ENCODE measurements at regions not wholly inside any gene's neighbourhood (a gene's known extent, or its start where the extent isn't known, plus 50 kb on each side); places are given as distances from the start of the nearest gene placed in this dataset.

GRCh38 chr12:66932126-66932525, 253.2 kb upstream of the GRIP1 start:
- TF ChIP-seq, protein P1, sequence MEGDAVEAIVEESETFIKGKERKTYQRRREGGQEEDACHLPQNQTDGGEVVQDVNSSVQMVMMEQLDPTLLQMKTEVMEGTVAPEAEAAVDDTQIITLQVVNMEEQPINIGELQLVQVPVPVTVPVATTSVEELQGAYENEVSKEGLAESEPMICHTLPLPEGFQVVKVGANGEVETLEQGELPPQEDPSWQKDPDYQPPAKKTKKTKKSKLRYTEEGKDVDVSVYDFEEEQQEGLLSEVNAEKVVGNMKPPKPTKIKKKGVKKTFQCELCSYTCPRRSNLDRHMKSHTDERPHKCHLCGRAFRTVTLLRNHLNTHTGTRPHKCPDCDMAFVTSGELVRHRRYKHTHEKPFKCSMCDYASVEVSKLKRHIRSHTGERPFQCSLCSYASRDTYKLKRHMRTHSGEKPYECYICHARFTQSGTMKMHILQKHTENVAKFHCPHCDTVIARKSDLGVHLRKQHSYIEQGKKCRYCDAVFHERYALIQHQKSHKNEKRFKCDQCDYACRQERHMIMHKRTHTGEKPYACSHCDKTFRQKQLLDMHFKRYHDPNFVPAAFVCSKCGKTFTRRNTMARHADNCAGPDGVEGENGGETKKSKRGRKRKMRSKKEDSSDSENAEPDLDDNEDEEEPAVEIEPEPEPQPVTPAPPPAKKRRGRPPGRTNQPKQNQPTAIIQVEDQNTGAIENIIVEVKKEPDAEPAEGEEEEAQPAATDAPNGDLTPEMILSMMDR (IDR thresholded peaks at IDR 0.05; ENCODE audit: insufficient read depth, low read length): no peak
- DNase-seq (ENCODE audit: low read depth): no peak
- no peak overlapping the region for H3K4me3 ChIP-seq (ENCODE audit: low read depth, low read length)

GRCh38 chr12:66934302-66935062, 255.6 kb upstream of the GRIP1 start:
- DNase-seq (ENCODE audit: low read depth): no peak
- H3K4me3 ChIP-seq (ENCODE audit: low read depth, low read length): no peak overlapping the region
- TF ChIP-seq, protein P1 (IDR thresholded peaks at IDR 0.05; ENCODE audit: insufficient read depth, low read length): no peak

GRCh38 chr12:66941150-66941549, 262.3 kb upstream of the GRIP1 start:
- TF ChIP-seq, protein P1 (IDR thresholded peaks at IDR 0.05; ENCODE audit: insufficient read depth, low read length): no peak
- no peak for DNase-seq (ENCODE audit: low read depth)
- H3K4me3 ChIP-seq (ENCODE audit: low read depth, low read length): no peak overlapping the region

DNA sequence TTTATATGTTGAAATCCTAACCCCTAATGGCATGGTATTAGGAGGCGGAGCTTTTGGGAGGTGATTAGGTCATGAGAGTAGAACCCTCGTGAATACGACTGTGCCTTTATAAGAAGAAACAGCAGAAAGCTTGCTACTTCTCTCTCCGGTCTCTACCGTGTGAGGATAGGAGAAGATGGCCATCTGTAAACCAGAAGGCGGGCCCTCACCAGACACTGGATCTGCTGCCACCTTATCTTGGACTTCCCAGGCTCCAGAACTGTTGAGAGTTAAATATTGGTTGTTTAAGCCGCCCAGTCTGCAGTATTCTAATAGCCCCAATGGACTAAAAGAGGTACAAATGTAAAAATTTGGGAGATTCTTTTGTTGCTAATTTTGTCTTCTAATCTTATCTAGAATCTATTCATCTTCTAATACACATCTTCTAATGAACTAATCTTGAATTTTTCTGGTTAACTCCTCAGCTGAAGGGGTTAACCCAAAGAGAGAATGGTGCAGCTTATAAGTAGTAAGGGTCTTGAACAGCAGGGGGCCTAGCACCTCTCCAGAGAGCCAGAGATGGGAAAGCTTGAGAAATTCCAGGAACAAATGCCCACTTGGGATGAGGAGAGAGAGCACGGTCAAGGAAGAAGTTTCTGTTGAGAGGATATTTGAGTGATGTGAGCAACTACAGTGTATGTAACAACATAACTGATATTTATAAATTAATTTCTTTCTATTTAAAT, 264.0 kb upstream of the GRIP1 start:
- TF ChIP-seq, protein P1 (IDR thresholded peaks at IDR 0.05; ENCODE audit: insufficient read depth, low read length): no peak
- H3K4me3 ChIP-seq (ENCODE audit: low read depth, low read length): no peak overlapping the region
- no peak for DNase-seq (ENCODE audit: low read depth)

GRCh38 chr12:66944365-66944764, 265.5 kb upstream of the GRIP1 start:
- no peak for DNase-seq (ENCODE audit: low read depth)
- TF ChIP-seq, protein P1 (IDR thresholded peaks at IDR 0.05; ENCODE audit: insufficient read depth, low read length): no peak
- H3K4me3 ChIP-seq (ENCODE audit: low read depth, low read length): no peak overlapping the region

DNA sequence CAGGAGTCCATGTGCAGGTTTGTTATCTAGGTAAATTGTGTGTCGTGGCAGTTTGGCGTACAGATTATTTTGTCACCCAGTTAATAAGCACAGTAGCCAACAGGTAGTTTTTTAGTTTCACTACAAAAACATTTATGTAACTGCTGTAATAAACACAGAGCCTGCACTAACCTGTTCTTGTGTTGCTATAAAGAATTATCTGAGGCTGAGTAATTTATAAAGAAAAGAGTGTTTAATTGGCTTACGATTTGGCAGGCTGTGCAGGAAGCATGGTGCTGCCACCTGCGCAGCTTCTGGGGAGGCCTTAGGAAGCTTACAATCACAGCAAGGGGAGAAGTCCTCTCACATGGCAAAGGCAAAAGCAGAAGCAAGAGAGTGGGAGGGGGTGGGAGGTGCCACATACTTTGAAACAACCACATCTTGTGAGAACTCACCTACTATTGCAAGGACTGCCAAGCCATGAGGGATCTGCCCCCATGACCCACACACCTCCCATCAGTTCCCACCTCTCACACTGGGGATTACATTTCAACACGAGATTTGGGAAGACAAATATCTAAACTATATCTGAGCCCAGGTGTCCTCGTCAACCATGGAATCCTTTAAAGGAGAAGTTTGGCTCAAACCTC, 266.4 kb upstream of the GRIP1 start:
- no peak overlapping the region for H3K4me3 ChIP-seq (ENCODE audit: low read depth, low read length)
- no peak for DNase-seq (ENCODE audit: low read depth)
- TF ChIP-seq, protein P1 (IDR thresholded peaks at IDR 0.05; ENCODE audit: insufficient read depth, low read length): no peak

Measured in fibroblast of the aortic adventitia (primary cell).